ENCODE measurements at regions not wholly inside any gene's neighbourhood (a gene's known extent, or its start where the extent isn't known, plus 50 kb on each side); places are given as distances from the start of the nearest gene placed in this dataset.
A peak's percentile ranks its signal among the peaks of the same experiment; 100 is the strongest.
"Not testable (repeated sequence)": the region's sequence is repeated elsewhere in the genome, so short reads cannot be mapped to it uniquely, and the experiment has no call there.

- TF ChIP-seq, protein P1, sequence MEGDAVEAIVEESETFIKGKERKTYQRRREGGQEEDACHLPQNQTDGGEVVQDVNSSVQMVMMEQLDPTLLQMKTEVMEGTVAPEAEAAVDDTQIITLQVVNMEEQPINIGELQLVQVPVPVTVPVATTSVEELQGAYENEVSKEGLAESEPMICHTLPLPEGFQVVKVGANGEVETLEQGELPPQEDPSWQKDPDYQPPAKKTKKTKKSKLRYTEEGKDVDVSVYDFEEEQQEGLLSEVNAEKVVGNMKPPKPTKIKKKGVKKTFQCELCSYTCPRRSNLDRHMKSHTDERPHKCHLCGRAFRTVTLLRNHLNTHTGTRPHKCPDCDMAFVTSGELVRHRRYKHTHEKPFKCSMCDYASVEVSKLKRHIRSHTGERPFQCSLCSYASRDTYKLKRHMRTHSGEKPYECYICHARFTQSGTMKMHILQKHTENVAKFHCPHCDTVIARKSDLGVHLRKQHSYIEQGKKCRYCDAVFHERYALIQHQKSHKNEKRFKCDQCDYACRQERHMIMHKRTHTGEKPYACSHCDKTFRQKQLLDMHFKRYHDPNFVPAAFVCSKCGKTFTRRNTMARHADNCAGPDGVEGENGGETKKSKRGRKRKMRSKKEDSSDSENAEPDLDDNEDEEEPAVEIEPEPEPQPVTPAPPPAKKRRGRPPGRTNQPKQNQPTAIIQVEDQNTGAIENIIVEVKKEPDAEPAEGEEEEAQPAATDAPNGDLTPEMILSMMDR (IDR thresholded peaks at IDR 0.05; ENCODE audit: borderline replicate concordance, insufficient read depth, low read depth, low read length), result no peak
- H3K4me3 ChIP-seq (ENCODE audit: low read depth, low read length), result no peak overlapping the region
These were observed 177.1 kb upstream of the NUDT10 start for GRCh38 chrX:51155566-51155965.

DNA sequence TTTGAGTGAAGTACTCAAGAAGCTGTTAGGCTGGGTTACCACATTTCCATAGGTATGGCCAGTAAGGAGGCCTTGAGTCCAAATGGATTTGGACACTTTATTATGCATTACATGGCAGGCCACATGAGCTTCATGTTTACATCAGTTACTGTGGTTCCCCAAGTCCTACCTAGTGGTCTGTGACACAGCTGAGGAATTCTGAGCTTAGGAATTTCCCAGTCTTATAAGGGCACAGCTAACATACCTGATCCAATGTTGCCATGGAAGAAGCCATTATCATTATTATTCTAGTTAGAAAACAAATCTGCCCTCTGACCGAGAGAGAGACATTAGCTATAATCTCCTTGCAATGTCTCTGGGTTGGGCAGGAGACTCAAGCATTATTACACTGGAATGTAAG lies 174.4 kb upstream of the NUDT10 start:
- TF ChIP-seq, protein P1 (IDR thresholded peaks at IDR 0.05; ENCODE audit: borderline replicate concordance, insufficient read depth, low read depth, low read length), result no peak

GRCh38 chrX:51159378-51159777 lies 173.2 kb upstream of the NUDT10 start:
- H3K4me3 ChIP-seq (ENCODE audit: low read depth, low read length), result not testable (repeated sequence)

More for the DNA sequence above, 174.4 kb upstream of the NUDT10 start:
- no peak overlapping the region for H3K4me3 ChIP-seq (ENCODE audit: low read depth, low read length)

DNA sequence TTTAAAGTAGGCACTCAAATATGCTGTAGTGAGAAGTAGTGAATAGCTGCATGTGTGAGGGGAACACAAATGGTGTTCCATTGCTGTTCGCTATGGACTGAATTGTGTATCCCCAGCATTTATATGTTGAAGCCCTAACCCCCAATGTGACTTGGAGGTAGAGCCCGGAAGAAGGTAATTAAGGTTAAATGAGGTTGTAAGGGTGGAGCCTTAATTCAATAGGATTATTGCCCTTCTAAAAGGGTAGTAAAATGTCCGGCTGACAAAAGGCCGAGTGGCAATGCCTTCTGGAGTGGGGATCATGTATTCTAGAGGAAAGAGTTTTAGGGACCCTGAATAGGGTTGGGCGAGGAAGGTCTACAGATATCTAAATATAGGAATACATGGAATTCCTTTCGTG lies 168.9 kb upstream of the NUDT10 start:
- H3K4me3 ChIP-seq (ENCODE audit: low read depth, low read length), result no peak overlapping the region
- TF ChIP-seq, protein P1 (IDR thresholded peaks at IDR 0.05; ENCODE audit: borderline replicate concordance, insufficient read depth, low read depth, low read length), result no peak

- not testable (repeated sequence) for H3K4me3 ChIP-seq (ENCODE audit: low read depth, low read length)
These were observed 154.2 kb upstream of the NUDT10 start for GRCh38 chrX:51178356-51178900.

GRCh38 chrX:51179805-51180204 lies 152.8 kb upstream of the NUDT10 start:
- not testable (repeated sequence) for H3K4me3 ChIP-seq (ENCODE audit: low read depth, low read length)

GRCh38 chrX:51182545-51182944 lies 150.1 kb upstream of the NUDT10 start:
- TF ChIP-seq, protein P1 (IDR thresholded peaks at IDR 0.05; ENCODE audit: borderline replicate concordance, insufficient read depth, low read depth, low read length), result peak; percentile 31; the same call in 1 of the 2 replicates

GRCh38 chrX:51192104-51192503 lies 140.5 kb upstream of the NUDT10 start:
- TF ChIP-seq, protein P1 (IDR thresholded peaks at IDR 0.05; ENCODE audit: borderline replicate concordance, insufficient read depth, low read depth, low read length), result no peak
- H3K4me3 ChIP-seq (ENCODE audit: low read depth, low read length), result no peak overlapping the region

More at GRCh38 chrX:51182545-51182944, 150.1 kb upstream of the NUDT10 start:
- no peak overlapping the region for H3K4me3 ChIP-seq (ENCODE audit: low read depth, low read length)

DNA sequence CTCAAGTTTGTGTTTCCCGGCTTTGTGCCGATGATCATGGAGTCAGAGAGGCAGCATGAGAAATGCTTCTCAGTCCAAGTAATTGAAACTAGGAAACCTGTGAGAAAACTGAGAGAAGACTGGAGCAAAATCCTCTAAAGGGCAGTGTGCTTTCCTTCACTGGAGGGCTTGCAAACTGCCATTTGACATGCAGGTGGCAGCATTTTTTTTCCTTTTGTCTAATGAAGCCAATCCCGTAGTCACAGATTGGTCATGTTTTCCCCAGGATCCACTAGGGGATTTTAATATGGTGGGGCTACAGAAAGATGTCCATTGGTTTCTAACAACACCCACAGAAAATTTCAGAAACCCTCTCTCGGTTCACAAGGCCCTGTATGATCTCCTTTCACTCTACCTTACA lies 117.4 kb upstream of the NUDT10 start:
- no peak overlapping the region for H3K4me3 ChIP-seq (ENCODE audit: low read depth, low read length)
- TF ChIP-seq, protein P1 (IDR thresholded peaks at IDR 0.05; ENCODE audit: borderline replicate concordance, insufficient read depth, low read depth, low read length), result no peak
